Endothelial cell of umbilical vein (primary cell): ENCODE measurements at regions not wholly inside any gene's neighbourhood (a gene's known extent, or its start where the extent isn't known, plus 50 kb on each side); places are given as distances from the start of the nearest gene placed in this dataset.

Source experiments
- EZH2 ChIP-seq: IDR thresholded peaks from 2 replicates; pipeline ENCODE4 v1.6.1; 2012; ENCODE audit warnings: borderline replicate concordance, low read depth, mild to moderate bottlenecking, moderate library complexity, low read length, inconsistent platforms; ENCODE audit not compliant: severe bottlenecking
- FOS ChIP-seq: IDR thresholded peaks from 2 replicates; pipeline ENCODE4 v1.6.1; 2011; ENCODE audit warnings: mild to moderate bottlenecking, low read length, moderate library complexity, borderline replicate concordance; ENCODE audit not compliant: insufficient read depth
- JUN ChIP-seq: IDR thresholded peaks from 2 replicates; pipeline ENCODE4 v1.6.1; 2011; ENCODE audit warnings: borderline replicate concordance, low read depth; ENCODE audit not compliant: insufficient read length, insufficient read depth
- MYC ChIP-seq: IDR thresholded peaks from one replicate; pipeline ENCODE4 v1.6.1; 2011; ENCODE audit warnings: mild to moderate bottlenecking, low read depth, low read length
- POLR2A ChIP-seq: IDR thresholded peaks from 2 replicates; pipeline ENCODE4 v1.6.1; 2012; ENCODE audit warnings: low read depth, mild to moderate bottlenecking, control low read depth, low read length
- POLR2AphosphoS5 ChIP-seq: IDR thresholded peaks from 2 replicates; pipeline ENCODE4 v1.6.1; 2012; ENCODE audit warnings: low read depth, mild to moderate bottlenecking, control low read depth, low read length, moderate library complexity; ENCODE audit not compliant: insufficient read depth
- TF ChIP-seq, protein P1 (sequence below), 2 donors: IDR thresholded peaks; 1 replicate in 1 of 2; 2 replicates in 1 of 2; pipeline ENCODE4 v1.5.1; 2011; ENCODE audit warnings: low read length in 2 of 2, mild to moderate bottlenecking in 2 of 2, moderate library complexity in 2 of 2, control low read depth in 1 of 2, inconsistent platforms in 1 of 2, low read depth in 1 of 2; ENCODE audit not compliant: insufficient read depth in 1 of 2; ENCODE audit errors: extremely low read depth in 1 of 2

DNA sequence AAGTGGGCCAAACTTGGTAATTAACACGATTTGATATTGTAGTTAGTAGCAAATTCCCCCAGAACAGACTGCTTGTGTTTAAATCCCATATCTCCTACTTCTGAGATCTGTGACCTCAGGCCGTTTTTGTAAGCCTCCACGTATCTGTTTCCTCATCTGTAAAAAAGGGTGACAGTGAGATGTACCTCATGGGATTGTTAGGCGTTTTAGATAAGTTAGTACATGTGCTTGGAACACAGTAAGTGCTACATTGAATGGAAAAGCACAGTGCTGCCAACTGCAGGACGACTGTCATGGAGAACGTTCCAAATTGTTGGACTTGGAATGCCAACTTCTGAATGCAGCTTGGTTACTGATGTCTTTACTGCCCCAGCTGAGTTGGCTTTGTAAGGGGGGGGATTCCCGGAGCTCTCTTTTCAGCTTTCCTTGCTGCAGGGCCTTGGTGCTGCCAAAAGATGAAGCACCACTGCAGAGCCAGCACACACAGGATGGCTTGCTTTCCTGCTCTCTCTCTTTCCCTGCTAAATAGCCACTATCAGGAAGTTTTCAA, 108.6 kb downstream of the OPN5 start:
- no peak for TF ChIP-seq EZH2
- TF ChIP-seq POLR2AphosphoS5: no peak
- TF ChIP-seq, protein P1, sequence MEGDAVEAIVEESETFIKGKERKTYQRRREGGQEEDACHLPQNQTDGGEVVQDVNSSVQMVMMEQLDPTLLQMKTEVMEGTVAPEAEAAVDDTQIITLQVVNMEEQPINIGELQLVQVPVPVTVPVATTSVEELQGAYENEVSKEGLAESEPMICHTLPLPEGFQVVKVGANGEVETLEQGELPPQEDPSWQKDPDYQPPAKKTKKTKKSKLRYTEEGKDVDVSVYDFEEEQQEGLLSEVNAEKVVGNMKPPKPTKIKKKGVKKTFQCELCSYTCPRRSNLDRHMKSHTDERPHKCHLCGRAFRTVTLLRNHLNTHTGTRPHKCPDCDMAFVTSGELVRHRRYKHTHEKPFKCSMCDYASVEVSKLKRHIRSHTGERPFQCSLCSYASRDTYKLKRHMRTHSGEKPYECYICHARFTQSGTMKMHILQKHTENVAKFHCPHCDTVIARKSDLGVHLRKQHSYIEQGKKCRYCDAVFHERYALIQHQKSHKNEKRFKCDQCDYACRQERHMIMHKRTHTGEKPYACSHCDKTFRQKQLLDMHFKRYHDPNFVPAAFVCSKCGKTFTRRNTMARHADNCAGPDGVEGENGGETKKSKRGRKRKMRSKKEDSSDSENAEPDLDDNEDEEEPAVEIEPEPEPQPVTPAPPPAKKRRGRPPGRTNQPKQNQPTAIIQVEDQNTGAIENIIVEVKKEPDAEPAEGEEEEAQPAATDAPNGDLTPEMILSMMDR (IDR thresholded peaks at IDR 0.05; ENCODE audit: extremely low read depth in 1 of 2, insufficient read depth in 1 of 2, low read depth in 1 of 2, low read length in 2 of 2): no peak
- TF ChIP-seq MYC: no peak
- TF ChIP-seq FOS: no peak
- no peak for TF ChIP-seq POLR2A
- TF ChIP-seq JUN: no peak
